ENCODE measurements at regions not wholly inside any gene's neighbourhood (a gene's known extent, or its start where the extent isn't known, plus 50 kb on each side); places are given as distances from the start of the nearest gene placed in this dataset.

DNA sequence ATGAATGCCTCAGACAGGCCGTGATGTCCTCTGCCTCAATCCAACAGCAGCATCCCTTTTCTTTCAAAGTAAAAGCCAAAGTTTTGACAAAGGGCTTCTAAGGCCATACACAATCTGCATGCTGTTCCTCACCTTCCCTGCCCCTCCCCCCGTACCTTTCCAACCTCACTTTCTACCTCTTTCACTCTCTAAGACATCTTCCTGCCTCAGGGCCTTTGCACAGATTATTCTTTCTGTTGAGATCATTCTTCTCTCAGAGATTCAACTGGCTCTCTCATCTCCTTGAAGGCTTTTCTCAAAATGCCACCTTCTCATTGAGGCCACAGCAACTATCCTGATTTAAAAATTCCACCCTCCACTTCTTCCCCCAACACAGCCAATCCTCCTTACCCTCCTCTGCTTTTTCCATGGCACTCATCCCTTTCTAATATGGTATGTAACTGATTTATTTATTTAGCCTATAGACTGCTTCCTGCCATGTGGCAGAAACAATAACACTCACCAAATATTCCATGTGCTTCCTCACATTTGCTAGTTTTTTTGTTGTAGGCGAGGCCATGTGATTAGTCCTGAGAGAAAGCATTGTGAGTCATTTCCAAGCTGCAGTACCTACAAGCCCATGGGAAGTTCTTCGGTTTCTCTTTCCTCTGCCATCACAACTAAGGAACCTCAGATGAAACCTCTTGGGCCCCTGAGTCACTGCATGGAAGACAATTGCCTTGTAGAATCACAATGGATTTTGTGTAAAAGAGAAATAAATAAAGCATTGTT lies 58.7 kb upstream of the GADD45A start:
- TF ChIP-seq EZH2 (IDR thresholded peaks at IDR 0.05; ENCODE audit: insufficient read depth, poor library complexity, severe bottlenecking) (no peak), EZH2phosphoT487 (IDR thresholded peaks at IDR 0.05; ENCODE audit: insufficient read depth, low read depth) (no peak)
